GM12873 (cell line): ENCODE measurements at regions not wholly inside any gene's neighbourhood (a gene's known extent, or its start where the extent isn't known, plus 50 kb on each side); places are given as distances from the start of the nearest gene placed in this dataset.

Experiments used
- TF ChIP-seq, protein P1 (sequence below): IDR thresholded peaks from 2 replicates; pipeline ENCODE4 v1.5.1; 2012; ENCODE audit warnings: low read depth, mild to moderate bottlenecking, moderate library complexity, low read length, control low read depth; ENCODE audit not compliant: insufficient read depth; ENCODE audit errors: missing control alignments

DNA sequence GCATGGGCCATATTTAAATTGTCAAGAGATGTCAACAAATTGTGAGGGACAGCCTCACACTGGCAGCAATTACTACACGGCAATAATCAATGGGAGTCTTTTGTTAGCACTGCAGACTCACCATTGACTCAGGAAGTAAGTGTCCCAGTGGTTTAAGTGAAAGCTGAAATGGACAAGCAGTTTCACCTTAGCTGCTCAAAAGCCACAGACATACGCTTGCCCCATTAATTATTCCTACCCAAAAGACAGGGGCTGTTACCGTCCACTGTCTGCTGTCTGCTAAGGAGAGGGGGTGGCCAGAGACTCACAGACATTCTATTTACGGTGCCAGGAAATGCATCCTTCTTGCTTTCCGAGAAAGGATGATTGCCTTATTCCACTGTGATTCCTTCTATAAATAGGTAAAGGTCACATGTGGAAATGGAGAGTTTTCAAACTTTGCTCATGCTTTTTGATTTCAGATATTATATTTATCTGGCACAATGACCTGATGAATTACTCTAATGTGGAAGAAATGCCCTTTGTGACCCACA is 309.7 kb upstream of the NFE2L3 start:
- TF ChIP-seq, protein P1, sequence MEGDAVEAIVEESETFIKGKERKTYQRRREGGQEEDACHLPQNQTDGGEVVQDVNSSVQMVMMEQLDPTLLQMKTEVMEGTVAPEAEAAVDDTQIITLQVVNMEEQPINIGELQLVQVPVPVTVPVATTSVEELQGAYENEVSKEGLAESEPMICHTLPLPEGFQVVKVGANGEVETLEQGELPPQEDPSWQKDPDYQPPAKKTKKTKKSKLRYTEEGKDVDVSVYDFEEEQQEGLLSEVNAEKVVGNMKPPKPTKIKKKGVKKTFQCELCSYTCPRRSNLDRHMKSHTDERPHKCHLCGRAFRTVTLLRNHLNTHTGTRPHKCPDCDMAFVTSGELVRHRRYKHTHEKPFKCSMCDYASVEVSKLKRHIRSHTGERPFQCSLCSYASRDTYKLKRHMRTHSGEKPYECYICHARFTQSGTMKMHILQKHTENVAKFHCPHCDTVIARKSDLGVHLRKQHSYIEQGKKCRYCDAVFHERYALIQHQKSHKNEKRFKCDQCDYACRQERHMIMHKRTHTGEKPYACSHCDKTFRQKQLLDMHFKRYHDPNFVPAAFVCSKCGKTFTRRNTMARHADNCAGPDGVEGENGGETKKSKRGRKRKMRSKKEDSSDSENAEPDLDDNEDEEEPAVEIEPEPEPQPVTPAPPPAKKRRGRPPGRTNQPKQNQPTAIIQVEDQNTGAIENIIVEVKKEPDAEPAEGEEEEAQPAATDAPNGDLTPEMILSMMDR = no peak

DNA sequence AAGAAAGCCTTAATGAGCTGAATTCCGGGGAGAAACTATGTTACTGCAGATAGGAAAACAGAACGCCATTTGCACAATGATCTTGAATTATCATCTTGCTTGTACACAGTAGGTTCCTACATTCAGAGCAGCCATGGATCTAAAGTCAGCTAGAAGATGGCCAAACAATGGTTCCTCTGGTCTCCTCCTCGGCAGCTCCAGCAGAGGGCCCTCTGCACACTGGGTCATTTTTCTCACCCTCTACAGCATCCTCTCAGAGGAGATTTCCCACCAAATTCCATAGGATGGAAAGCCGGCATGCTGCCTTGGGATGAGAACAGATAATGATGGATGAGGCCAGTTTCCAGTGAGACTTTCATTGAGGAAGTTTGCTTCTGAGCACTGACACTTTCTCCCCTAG is 308.5 kb upstream of the NFE2L3 start:
- TF ChIP-seq, protein P1 = no peak

DNA sequence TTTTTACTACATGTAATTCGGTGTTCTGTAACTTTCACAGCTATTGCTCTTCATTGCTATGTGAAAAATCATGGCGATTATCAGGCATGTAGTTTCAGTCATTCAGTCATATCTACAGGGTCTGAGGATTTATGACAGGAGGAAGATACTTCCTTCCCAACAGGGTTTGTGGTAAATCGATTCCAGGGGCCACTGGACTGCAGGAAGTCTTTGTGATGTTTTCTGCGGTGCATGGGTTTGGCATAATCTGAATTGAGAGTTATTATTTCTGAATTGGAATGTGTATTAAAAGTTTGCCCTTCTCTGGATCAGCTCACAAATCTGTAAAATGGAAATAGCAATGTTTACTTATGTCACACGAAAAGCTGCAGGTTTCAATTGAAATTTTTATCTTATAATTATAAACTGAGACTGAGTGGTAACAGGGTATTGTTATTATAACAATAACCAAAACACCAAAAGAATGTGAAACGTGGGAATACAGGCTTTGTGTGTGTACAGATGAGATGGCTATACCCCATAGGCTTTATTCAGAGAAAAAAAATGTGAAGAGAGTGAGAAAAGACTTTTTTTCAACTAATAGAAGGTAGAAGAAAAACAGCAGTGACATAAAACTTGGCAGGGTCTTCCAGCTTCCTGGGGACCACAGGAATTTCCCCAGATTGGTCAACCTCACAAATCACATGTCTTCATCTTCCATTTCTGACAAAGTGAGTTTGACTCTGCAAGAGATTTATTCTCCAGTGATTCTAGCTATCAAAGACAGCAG is 307.7 kb upstream of the NFE2L3 start:
- TF ChIP-seq, protein P1 = no peak

DNA sequence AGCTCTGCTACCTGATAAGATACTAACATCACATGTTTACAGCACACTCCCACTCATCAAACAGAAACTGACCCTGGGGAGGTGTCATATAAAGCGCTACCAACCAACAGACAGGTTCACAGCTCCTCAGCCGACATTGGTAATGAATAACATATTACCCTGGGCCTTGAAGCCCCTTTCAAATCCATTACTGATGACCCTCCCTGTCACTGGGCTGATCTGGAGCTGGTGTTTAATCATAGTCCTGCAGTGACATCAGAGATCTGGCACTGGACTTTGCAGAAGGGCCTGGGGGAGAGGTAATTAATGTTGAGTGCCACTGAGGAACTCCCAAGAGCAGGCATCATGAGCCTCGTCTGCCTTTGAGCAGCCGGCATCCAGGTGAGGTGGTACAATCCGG is 306.5 kb upstream of the NFE2L3 start:
- TF ChIP-seq, protein P1 = no peak

DNA sequence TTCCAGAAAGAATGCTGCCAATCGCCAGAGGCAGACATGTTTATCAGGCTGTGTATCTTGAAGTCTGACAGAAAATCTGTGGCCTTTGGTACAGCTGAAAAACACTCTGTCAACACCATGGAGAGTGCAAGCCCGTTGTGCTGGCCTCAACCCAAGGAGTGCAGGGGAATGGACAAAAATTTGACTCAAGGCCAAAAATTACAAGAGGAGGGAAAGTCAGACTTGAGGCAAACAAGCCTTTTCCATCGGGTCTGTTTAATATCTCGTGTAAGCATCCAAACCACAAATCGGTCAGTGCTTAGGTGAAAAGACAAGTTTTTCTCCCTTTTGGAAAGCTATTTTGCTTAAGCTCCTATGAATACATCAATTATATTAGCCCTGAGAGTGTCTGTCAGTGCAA is 305.3 kb upstream of the NFE2L3 start:
- TF ChIP-seq, protein P1 = no peak

DNA sequence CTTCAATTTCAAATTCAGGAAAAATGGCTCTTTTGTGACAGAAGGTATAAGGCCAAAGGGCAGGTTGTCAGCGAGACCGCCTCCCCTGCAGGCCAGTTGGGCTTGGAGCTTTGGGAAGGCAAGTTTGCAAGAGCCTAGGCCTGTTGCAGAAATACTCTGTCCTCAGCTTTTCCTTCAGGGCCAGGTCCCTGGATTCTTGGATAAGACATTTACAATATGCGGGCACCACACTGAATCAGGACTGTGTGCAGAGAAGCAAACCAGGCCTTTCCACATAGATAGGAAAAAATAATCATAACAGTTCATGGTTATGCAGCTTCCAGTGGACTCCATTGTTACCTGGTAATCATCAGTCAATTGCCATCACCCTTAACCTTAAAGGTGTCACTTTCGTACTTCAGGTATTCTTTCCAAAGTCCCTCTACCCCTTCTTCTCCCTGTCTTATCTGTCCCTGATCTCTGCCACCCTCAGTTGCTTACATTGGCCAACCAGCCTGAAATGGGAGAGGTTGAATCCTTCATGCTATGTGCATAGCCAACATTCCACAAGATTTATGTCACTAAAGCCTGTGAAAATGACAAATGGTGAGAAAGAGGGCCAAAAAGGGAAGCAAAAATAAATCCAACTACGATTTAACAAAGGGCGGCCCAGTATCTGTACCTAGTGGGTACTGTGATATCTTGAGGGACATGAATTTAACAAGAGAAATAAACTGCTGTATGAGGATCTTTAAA is 304.5 kb upstream of the NFE2L3 start:
- TF ChIP-seq, protein P1 = no peak

DNA sequence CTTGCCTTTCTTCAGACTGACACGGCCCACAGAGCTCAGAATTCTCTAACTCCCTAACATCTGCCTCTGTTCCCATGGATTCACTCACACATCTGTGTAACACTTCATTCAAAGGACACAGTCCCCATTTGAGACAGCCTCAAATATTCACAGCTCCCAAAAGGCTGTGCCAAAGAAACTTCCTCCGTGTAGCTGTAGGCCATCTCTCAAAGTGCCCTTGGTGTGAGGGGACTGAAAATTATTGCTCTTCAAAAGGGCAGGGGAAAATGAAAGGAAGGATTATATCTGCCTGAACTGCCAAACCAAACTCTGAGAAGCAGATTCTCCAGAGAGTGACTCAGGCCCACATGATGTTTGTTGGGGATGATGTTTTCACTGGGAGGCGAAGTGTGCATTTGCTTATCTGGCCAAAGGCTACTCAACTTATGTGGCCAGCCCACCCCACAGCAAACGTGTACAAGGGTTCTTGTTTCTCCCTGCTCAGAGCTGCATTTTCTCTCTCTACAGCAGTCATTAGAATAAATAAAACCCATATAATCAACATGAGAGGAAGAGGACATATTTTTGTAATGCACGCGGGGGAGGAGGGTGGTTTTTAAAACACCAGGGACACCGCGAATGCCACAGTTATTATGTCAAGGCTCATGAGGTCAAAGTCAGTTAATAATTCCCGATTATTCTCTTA is 302.4 kb upstream of the NFE2L3 start:
- TF ChIP-seq, protein P1 = no peak
